Vagina (tissue), 2 donors: ENCODE measurements at regions not wholly inside any gene's neighbourhood (a gene's known extent, or its start where the extent isn't known, plus 50 kb on each side); places are given as distances from the start of the nearest gene placed in this dataset.
"Not testable (repeated sequence)": the region's sequence is repeated elsewhere in the genome, so short reads cannot be mapped to it uniquely, and the experiment has no call there.

Experiments
- DNase-seq, 2 donors: peaks; one replicate each; pipeline ENCODE4 v3.0.0-alpha.2; 2017; ENCODE audit errors: extremely low spot score in 2 of 2
- H3K27ac ChIP-seq: fragments of 200-600 bp; sonication (generic); one replicate; pipeline ENCODE4 v1.5.1; 2019
- H3K27me3 ChIP-seq: fragments of 200-600 bp; sonication (generic); one replicate; pipeline ENCODE4 v1.5.1; 2019
- H3K36me3 ChIP-seq, 2 donors: fragments of 200-600 bp; sonication (generic); one replicate each; pipeline ENCODE4 v1.5.1; 2017 to 2019
- H3K4me1 ChIP-seq: fragments of 200-600 bp; sonication (generic); one replicate; pipeline ENCODE4 v1.5.1; 2019
- H3K4me3 ChIP-seq, 2 donors: fragments of 200-600 bp; sonication (generic); 1 replicate in 1 of 2; 2 replicates in 1 of 2; pipeline ENCODE4 v1.5.1; 2016 to 2019
- H3K9me3 ChIP-seq: fragments of 200-600 bp; sonication (generic); one replicate; pipeline ENCODE4 v1.5.1; 2019
- POLR2A ChIP-seq, 2 donors: fragments of 450-650 bp; IDR thresholded peaks; one replicate each; pipeline ENCODE4 v1.6.1; 2017; ENCODE audit warnings: antibody characterized with exemption in 2 of 2, mild to moderate bottlenecking in 2 of 2, moderate library complexity in 2 of 2
- POLR2AphosphoS5 ChIP-seq, 2 donors: sonication (generic); formaldehyde crosslinking; IDR thresholded peaks; one replicate each; pipeline ENCODE4 v1.9.0; 2017; ENCODE audit warnings: antibody characterized with exemption in 2 of 2, mild to moderate bottlenecking in 2 of 2, low read depth in 1 of 2; ENCODE audit not compliant: insufficient read depth in 1 of 2
- intact Hi-C: fragments of 100-400 bp; cut with DNase I; formaldehyde crosslinking; loops from one replicate; pipeline ENCODE4 v1.15.1; 2023
- TF ChIP-seq, protein P1 (sequence below), 3 experiments: fragments of 450-650 bp in 2 of 3; fragments of 200-600 bp in 1 of 3; sonication (generic) in 1 of 3; IDR thresholded peaks; one replicate each; pipeline ENCODE4 v1.5.1; 2017 to 2019; ENCODE audit warnings: antibody characterized with exemption in 3 of 3, mild to moderate bottlenecking in 2 of 3, moderate library complexity in 2 of 3

DNA sequence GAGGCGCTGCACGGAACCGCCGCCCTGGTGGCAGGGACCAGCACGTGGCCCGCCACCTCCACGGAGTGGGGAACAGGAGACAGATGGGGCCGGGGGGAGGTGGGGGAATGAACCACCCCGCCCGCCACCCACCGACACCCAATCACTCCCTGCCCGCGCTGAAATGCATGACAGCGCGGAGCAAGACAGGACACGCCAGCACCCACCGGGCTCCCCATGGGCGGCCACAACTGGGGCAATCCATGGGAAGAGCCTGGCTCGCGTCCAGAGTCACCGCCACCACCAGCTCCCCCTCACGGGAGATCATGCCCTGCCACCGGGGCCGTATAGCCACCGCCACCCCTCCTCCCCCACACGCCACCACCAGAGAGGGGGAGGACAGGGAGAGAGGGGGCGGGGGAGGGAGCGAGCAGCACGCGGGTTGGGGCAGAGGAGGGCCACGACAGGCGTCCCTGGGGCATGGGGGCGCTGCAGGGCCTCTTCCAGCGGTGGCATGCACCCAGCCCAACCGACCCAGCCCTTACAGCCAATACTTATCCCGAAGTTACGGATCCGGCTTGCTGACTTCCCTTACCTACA, 744.3 kb upstream of the DEFB115 start:
- Histone ChIP-seq H3K36me3 (no peaks in the 10 kb centered on the region), H3K27me3 (no peaks in the 10 kb centered on the region), H3K27ac (no peak overlapping the region), H3K4me3 (no peak overlapping the region), H3K4me1 (no peaks in the 10 kb centered on the region), H3K9me3 (no peaks in the 10 kb centered on the region)
- TF ChIP-seq POLR2A (IDR thresholded peaks at IDR 0.05), result no peak
- TF ChIP-seq POLR2AphosphoS5 (IDR thresholded peaks at IDR 0.05; ENCODE audit: insufficient read depth in 1 of 2, low read depth in 1 of 2), result no peak
- TF ChIP-seq, protein P1, sequence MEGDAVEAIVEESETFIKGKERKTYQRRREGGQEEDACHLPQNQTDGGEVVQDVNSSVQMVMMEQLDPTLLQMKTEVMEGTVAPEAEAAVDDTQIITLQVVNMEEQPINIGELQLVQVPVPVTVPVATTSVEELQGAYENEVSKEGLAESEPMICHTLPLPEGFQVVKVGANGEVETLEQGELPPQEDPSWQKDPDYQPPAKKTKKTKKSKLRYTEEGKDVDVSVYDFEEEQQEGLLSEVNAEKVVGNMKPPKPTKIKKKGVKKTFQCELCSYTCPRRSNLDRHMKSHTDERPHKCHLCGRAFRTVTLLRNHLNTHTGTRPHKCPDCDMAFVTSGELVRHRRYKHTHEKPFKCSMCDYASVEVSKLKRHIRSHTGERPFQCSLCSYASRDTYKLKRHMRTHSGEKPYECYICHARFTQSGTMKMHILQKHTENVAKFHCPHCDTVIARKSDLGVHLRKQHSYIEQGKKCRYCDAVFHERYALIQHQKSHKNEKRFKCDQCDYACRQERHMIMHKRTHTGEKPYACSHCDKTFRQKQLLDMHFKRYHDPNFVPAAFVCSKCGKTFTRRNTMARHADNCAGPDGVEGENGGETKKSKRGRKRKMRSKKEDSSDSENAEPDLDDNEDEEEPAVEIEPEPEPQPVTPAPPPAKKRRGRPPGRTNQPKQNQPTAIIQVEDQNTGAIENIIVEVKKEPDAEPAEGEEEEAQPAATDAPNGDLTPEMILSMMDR (IDR thresholded peaks at IDR 0.05), result no peak
- DNase-seq, result no peak
- intact Hi-C loops, result no loop called here

DNA sequence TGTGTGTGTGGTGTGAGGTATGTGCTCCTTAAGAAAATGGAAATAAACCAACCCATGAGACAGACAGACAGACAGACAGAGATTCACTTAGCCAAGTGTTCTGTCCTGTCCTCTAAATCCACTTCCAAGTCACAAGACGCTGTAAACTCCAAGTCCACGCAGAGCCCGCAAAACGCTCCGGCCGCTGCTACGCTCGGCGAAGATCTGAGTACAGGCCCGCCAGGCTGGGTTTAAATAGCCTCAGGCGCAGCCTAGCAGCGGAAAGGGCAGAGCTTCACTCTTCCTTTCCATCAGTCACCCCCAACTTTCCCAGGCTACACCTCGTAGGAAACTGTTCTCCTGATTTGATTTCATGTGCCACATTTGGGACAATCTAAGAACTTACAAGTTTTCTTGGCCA, 741.5 kb upstream of the DEFB115 start:
- H3K36me3 ChIP-seq, H3K27ac ChIP-seq, H3K9me3 ChIP-seq, H3K27me3 ChIP-seq, DNase-seq, intact Hi-C loops, H3K4me3 ChIP-seq, H3K4me1 ChIP-seq: not testable (repeated sequence)

DNA sequence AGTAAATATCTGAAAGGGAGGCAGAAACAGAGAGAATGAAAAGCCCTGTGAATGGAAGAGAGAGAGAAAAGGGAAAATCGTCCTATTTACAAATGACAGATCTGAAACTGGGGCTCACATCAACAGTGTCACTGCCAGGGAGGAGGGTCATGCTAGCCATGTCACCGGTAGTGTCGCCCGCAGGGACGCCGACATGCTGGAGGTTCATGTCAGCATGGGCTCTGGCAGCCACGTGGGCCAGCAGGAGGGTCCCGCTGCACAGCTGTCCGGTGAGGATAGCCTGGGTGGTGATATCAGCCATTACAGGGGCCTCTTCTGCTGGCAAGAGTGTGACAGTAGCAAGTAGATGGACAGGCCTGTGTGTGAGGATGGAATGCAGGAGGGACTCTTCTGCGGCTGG, 738.6 kb upstream of the DEFB115 start:
- H3K4me3 ChIP-seq, H3K9me3 ChIP-seq, H3K27ac ChIP-seq, H3K36me3 ChIP-seq, intact Hi-C loops, DNase-seq, H3K4me1 ChIP-seq, H3K27me3 ChIP-seq: not testable (repeated sequence)

DNA sequence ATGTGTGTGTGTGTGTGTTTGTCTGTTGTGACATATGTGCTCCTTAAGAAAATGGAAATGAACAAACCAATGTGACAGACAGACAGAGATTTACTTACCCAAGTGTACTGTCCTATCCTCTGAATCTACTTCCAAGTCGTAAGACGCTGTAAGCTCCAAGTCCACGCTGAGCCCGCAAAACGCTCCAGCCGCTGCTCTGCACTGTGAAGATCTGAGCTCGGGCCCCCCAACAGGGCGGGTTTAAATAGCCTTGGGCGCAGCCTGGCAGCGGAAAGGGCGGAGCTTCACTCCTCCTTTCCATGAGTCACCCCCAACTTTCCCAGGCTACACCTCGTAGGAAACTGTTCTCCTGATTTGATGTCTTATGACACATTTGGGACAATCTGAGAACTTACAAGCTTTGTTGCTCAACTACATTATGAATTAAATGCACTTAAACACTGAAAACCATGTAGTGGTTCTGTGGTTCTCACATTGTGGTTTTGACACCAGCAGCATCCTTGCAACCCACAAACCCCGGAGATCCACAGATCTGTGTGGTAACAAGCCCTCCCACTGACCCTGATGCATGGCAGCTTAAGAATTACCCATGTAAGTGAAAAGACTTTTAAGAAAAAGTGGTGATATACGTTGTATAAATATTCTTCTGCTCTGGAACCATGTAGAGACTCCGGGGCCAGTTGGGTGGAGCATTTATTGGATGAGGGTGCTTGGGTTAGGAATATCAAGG, 735.6 kb upstream of the DEFB115 start:
- H3K27me3 ChIP-seq, H3K9me3 ChIP-seq, intact Hi-C loops, H3K36me3 ChIP-seq, H3K27ac ChIP-seq, H3K4me3 ChIP-seq, DNase-seq, H3K4me1 ChIP-seq: not testable (repeated sequence)

DNA sequence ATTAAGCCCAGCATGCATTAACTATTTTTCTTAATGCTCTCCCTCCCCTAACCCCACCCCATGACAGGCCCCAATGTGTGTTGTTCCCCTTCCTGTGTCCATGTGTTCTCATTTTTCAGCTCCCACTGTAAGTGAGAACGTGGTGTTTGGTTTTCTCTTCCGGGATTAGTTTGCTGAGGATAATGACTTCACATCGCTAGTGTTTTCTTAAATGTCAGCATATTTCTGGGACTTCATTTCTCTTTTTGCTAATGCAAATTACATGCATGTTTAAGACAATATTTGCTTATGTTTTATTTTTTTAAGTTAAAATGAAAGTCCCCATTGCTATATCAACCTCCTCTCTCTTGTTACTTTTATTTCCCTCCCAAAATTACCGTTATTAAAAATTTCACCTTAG, 733.3 kb upstream of the DEFB115 start:
- H3K27me3 ChIP-seq, intact Hi-C loops, H3K4me3 ChIP-seq, H3K36me3 ChIP-seq, DNase-seq, H3K4me1 ChIP-seq, H3K27ac ChIP-seq, H3K9me3 ChIP-seq: not testable (repeated sequence)

DNA sequence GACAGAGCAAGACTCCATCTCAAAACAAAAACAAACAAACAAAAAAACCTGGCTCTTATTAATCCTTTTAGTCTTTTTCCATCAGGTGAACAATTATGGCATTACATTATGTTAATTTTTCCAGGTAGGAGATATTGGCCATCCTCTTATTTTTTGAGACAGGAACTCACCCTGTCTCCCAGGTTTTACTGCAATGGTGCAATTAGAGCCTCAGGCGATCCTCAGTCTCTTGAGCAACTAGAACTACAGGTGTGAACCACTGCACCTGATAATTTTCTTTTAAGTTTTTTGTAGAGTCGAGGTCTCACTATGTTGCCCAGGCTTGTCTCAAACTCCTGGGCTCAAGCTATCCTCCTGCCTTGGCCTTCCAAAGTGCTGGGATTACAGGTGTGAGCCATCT, 732.7 kb upstream of the DEFB115 start:
- not testable (repeated sequence) for H3K27ac ChIP-seq, H3K4me3 ChIP-seq, DNase-seq

DNA sequence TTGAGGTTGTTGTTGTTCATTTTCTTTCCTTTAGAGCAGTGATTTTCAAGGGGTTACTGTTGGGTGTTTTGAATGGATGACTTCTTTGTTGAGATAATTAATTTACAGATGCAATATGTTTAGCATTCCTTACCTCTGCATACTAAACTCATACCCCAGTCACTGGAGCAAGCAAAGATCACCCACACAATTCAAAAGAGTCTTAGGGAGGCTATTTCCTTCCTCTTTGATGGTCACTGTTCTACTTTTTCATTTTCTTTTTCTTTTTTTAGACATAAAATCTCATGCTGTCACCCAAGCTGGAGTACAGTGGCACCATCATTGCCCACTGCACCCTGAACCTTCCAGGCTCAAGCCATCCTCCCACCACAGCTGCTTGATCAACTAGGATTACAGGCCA, 723.8 kb upstream of the DEFB115 start:
- H3K36me3 ChIP-seq, H3K4me1 ChIP-seq, H3K4me3 ChIP-seq, DNase-seq, H3K9me3 ChIP-seq, H3K27me3 ChIP-seq, H3K27ac ChIP-seq, intact Hi-C loops: not testable (repeated sequence)

More for the DNA sequence above, 732.7 kb upstream of the DEFB115 start:
- H3K36me3 ChIP-seq, H3K27me3 ChIP-seq, intact Hi-C loops, H3K9me3 ChIP-seq, H3K4me1 ChIP-seq: not testable (repeated sequence)

DNA sequence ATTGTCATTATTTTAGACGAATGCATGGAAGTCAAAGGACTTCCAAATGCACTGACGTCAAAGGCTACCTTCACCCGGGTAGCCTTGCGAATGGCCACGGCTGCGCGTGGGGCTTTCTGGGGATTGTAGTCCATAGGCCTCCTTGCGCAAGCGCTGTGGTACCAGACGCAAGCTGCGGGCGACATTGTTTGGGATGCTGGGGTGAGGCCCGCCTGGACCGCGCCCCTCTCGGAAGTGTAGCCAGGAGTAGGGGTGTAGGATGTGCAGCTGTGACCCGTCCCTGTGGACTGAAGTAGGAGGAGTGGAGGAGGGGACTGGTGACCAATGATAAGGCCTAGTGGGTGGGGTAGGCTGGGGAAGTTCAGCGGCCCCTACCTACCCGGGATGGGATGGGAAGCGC, 720.0 kb upstream of the DEFB115 start:
- H3K4me1 ChIP-seq, H3K27ac ChIP-seq, DNase-seq, H3K9me3 ChIP-seq, intact Hi-C loops, H3K4me3 ChIP-seq, H3K36me3 ChIP-seq, H3K27me3 ChIP-seq: not testable (repeated sequence)

DNA sequence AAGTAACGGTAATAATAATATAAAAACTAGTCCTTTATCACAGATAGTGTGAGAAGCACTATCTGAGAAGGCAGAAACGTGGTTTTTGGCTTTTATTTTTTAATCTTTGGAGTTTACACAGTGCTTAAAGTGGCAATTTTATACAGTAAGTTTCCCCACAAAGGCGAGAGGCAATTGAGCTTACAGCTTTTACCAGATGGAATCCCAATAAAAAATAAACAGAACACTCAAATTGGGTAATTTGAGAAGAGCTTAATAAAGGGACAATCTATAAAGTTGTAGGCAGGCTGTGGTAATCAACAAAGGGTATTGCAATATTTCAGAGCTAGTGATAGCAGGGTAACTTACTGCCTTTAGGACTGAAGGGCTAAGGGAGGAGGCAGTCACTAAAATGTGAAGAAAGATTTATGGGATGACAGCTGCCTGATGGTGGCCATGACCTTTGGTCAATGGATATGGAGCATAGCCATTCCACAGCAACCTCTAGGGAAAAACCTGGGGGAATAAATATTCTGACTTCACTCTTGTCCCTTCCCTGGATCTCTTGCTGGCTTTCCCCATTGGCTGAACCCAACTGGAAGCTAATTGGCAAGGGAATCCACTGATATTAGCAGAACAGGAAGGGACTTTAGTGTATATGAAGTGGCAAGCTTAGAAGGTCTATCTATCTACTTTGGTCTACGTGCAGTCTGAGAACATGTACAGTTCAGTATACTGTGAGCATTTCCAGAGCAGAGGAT, 717.0 kb upstream of the DEFB115 start:
- H3K27me3 ChIP-seq, H3K27ac ChIP-seq, H3K36me3 ChIP-seq, intact Hi-C loops, H3K9me3 ChIP-seq, H3K4me3 ChIP-seq, H3K4me1 ChIP-seq, DNase-seq: not testable (repeated sequence)

DNA sequence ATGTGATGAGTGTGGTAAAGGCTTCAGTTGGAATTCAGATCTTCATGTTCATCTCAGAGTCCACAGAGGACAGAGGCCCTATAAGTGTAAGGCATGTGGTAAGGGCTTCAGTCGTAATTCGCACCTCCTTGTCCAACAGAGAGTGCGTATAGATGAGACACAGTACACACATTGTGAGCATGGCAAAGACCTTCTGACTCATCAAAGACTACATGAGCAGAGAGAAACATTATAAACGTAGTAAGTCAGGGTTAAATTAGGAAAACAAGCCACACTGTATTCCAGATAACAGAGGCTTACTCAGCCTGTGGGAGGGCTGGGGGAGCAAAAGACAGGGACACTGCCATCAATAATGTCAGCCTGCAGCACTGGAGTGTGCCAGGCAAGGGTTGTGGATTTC, 706.2 kb upstream of the DEFB115 start:
- H3K9me3 ChIP-seq, H3K4me1 ChIP-seq, H3K4me3 ChIP-seq, DNase-seq, intact Hi-C loops, H3K27ac ChIP-seq, H3K27me3 ChIP-seq, H3K36me3 ChIP-seq: not testable (repeated sequence)

DNA sequence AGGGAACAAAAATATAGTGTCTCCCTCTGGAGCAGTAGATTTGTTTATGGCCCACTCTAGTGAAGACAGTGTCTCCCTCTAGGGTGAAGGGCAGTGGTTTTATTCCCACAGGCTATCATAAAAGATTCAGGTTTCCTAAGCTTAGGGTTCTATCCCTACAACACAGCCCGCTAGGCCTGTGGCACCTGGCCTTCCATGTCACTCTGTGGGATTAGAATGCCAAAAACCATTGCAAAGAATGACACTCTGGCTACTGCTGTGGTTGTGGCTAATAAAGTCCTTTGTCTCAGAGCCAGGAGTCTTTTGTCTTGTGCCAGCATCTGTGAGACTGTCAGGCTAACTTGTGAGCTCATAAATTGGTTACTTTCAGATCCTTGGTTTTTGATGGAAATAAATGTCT, 700.7 kb upstream of the DEFB115 start:
- H3K27me3 ChIP-seq, H3K27ac ChIP-seq, intact Hi-C loops, DNase-seq, H3K36me3 ChIP-seq, H3K9me3 ChIP-seq, H3K4me1 ChIP-seq, H3K4me3 ChIP-seq: not testable (repeated sequence)

DNA sequence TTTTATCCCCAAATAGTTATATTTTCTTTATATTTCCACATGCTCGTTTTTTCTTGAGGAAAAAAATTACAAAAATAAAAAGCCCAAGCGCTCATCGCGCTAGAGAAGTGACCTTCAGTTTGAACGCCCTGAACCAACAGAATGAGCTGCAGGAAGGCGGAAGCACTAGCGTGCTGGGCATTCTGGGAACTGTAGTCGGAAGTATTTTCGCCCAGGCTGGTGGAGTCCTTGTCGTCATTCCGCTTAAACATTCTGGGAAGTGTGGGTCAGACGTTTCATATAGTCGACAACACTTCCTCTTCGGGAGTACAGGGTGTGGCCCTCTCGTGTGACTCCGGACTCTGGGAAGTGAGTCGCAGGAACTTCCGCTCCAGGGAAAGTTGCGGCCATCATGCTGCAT, 692.4 kb upstream of the DEFB115 start:
- H3K36me3 ChIP-seq, intact Hi-C loops, H3K27me3 ChIP-seq, H3K4me3 ChIP-seq, H3K27ac ChIP-seq, DNase-seq, H3K9me3 ChIP-seq, H3K4me1 ChIP-seq: not testable (repeated sequence)
